Thymus (tissue), 11 donors: ENCODE measurements at regions not wholly inside any gene's neighbourhood (a gene's known extent, or its start where the extent isn't known, plus 50 kb on each side); places are given as distances from the start of the nearest gene placed in this dataset.
"Not testable (repeated sequence)": the region's sequence is repeated elsewhere in the genome, so short reads cannot be mapped to it uniquely, and the experiment has no call there.

Experiments
- DNase-seq, 9 donors: peaks; one replicate each; pipeline ENCODE4 v3.0.0-alpha.2; 2013; ENCODE audit warnings: low spot score in 9 of 9, low read depth in 6 of 9, missing footprints in 1 of 9
- H3K27ac ChIP-seq, 2 donors: one replicate each; pipeline ENCODE4 v1.5.1; 2013; ENCODE audit warnings: control low read depth in 1 of 2, low read depth in 1 of 2, low read length in 1 of 2, mild to moderate bottlenecking in 1 of 2, moderate library complexity in 1 of 2
- H3K27me3 ChIP-seq, 2 donors: one replicate each; pipeline ENCODE4 v1.5.1; 2013; ENCODE audit warnings: low read length in 1 of 2; ENCODE audit not compliant: control insufficient read depth in 2 of 2, insufficient read depth in 1 of 2
- H3K36me3 ChIP-seq, 2 donors: one replicate each; pipeline ENCODE4 v1.5.1; 2013; ENCODE audit warnings: low read length in 1 of 2, mild to moderate bottlenecking in 1 of 2, moderate library complexity in 1 of 2; ENCODE audit not compliant: control insufficient read depth in 2 of 2, insufficient read depth in 2 of 2
- H3K4me1 ChIP-seq, 2 donors: one replicate each; pipeline ENCODE4 v1.5.1; 2013; ENCODE audit warnings: low read length in 2 of 2; ENCODE audit not compliant: control insufficient read depth in 2 of 2, insufficient read depth in 2 of 2
- H3K4me3 ChIP-seq, 2 donors: one replicate each; pipeline ENCODE4 v1.5.1; 2013; ENCODE audit warnings: low read length in 2 of 2, control low read depth in 1 of 2, mild to moderate bottlenecking in 1 of 2
- H3K9me3 ChIP-seq, 2 donors: one replicate each; pipeline ENCODE4 v1.5.1; 2013; ENCODE audit warnings: low read length in 1 of 2, mild to moderate bottlenecking in 1 of 2; ENCODE audit not compliant: control insufficient read depth in 2 of 2, insufficient read depth in 1 of 2
- WGBS: extraction: QIAGEN DNeasy Blood & Tissue Kit; methylation state at CpG from one replicate; pipeline ENCODE4 v1.1.7; 2013; 5-methylcytosine and 5-hydroxymethylcytosine counted together
- donor health status: healthy.

- WGBS = 72% methylated on average over 1 of the region's 1 CpG
- H3K27ac ChIP-seq = no peak overlapping the region
- H3K9me3 ChIP-seq = no peaks in the 10 kb centered on the region
- no peak overlapping the region for H3K4me3 ChIP-seq
- DNase-seq = no peak
- no peaks in the 10 kb centered on the region for H3K36me3 ChIP-seq
- no peaks in the 10 kb centered on the region for H3K27me3 ChIP-seq
- H3K4me1 ChIP-seq = no peaks in the 10 kb centered on the region
Measured at GRCh38 chr9:102506406-102506805, 488.7 kb upstream of the CYLC2 start.

GRCh38 chr9:102499468-102499867 lies 495.7 kb upstream of the CYLC2 start:
- H3K4me3 ChIP-seq = no peak overlapping the region
- H3K9me3 ChIP-seq = peaks cover 0 to 4% of the 10 kb centered on the region in 2 donors
- 27% methylated on average over 1 of the region's 1 CpG for WGBS
- H3K27ac ChIP-seq = no peak overlapping the region
- H3K36me3 ChIP-seq = no peaks in the 10 kb centered on the region
- H3K4me1 ChIP-seq = no peaks in the 10 kb centered on the region
- no peak for DNase-seq
- no peaks in the 10 kb centered on the region for H3K27me3 ChIP-seq

- WGBS = 95% methylated on average over 9 of the region's 9 CpGs
- Histone ChIP-seq H3K36me3 (no peaks in the 10 kb centered on the region), H3K27me3 (no peaks in the 10 kb centered on the region), H3K4me1 (no peaks in the 10 kb centered on the region), H3K9me3 (peaks cover 0 to 4% of the 10 kb centered on the region in 2 donors), H3K27ac (no peak overlapping the region), H3K4me3 (no peak overlapping the region)
- DNase-seq = no peak
Measured at GRCh38 chr9:102497709-102498108, 497.4 kb upstream of the CYLC2 start.

- DNase-seq, H3K27ac ChIP-seq, H3K4me3 ChIP-seq, H3K4me1 ChIP-seq, H3K27me3 ChIP-seq, H3K36me3 ChIP-seq, H3K9me3 ChIP-seq: not testable (repeated sequence)
- 99% methylated on average over 25 of the region's 25 CpGs for WGBS
Measured at GRCh38 chr9:102486976-102487375, 508.2 kb upstream of the CYLC2 start.

GRCh38 chr9:102483651-102484050 lies 511.5 kb upstream of the CYLC2 start:
- no peaks in the 10 kb centered on the region for H3K27me3 ChIP-seq
- DNase-seq = no peak
- no peaks in the 10 kb centered on the region for H3K4me1 ChIP-seq
- H3K36me3 ChIP-seq = no peaks in the 10 kb centered on the region
- 62% methylated on average over 1 of the region's 1 CpG for WGBS
- H3K4me3 ChIP-seq = no peak overlapping the region
- H3K27ac ChIP-seq = no peak overlapping the region
- no peaks in the 10 kb centered on the region for H3K9me3 ChIP-seq

- H3K27me3 ChIP-seq = no peaks in the 10 kb centered on the region
- no peak overlapping the region for H3K4me3 ChIP-seq
- no peak overlapping the region for H3K27ac ChIP-seq
- no peaks in the 10 kb centered on the region for H3K4me1 ChIP-seq
- 92% methylated on average over 1 of the region's 1 CpG for WGBS
- H3K36me3 ChIP-seq = no peaks in the 10 kb centered on the region
- no peaks in the 10 kb centered on the region for H3K9me3 ChIP-seq
- no peak for DNase-seq
Measured at GRCh38 chr9:102482776-102483175, 512.4 kb upstream of the CYLC2 start.

- Histone ChIP-seq H3K27me3 (no peaks in the 10 kb centered on the region), H3K27ac (no peak overlapping the region), H3K4me3 (no peak overlapping the region), H3K9me3 (no peaks in the 10 kb centered on the region), H3K4me1 (no peaks in the 10 kb centered on the region), H3K36me3 (no peaks in the 10 kb centered on the region)
- DNase-seq = no peak
- 92% methylated on average over 3 of the region's 3 CpGs for WGBS
Measured at GRCh38 chr9:102479191-102479590, 515.9 kb upstream of the CYLC2 start.

- Histone ChIP-seq H3K27ac (no peak overlapping the region), H3K36me3 (no peaks in the 10 kb centered on the region), H3K4me1 (no peaks in the 10 kb centered on the region), H3K4me3 (no peak overlapping the region), H3K27me3 (no peaks in the 10 kb centered on the region), H3K9me3 (no peaks in the 10 kb centered on the region)
- 81% methylated on average over 2 of the region's 2 CpGs for WGBS
- no peak for DNase-seq
Measured at GRCh38 chr9:102474357-102474756, 520.8 kb upstream of the CYLC2 start.

GRCh38 chr9:102469430-102469829 lies 525.7 kb upstream of the CYLC2 start:
- H3K36me3 ChIP-seq, DNase-seq, H3K4me3 ChIP-seq, H3K27me3 ChIP-seq, H3K9me3 ChIP-seq, H3K4me1 ChIP-seq, H3K27ac ChIP-seq: not testable (repeated sequence)
- 98% methylated on average over 5 of the region's 7 CpGs for WGBS
